Thyroid gland (tissue), 4 donors: ENCODE measurements at regions not wholly inside any gene's neighbourhood (a gene's known extent, or its start where the extent isn't known, plus 50 kb on each side); places are given as distances from the start of the nearest gene placed in this dataset.

Experiments
- DNase-seq, 2 donors: peaks; one replicate each; pipeline ENCODE4 v3.0.0-alpha.2; 2019
- H3K27ac ChIP-seq, 3 donors: fragments of 200-600 bp; sonication (generic); 1 replicate in 2 of 3; 2 replicates in 1 of 3; pipeline ENCODE4 v1.5.1; 2016 to 2019; ENCODE audit warnings: mild to moderate bottlenecking in 1 of 3, moderate library complexity in 1 of 3
- H3K27me3 ChIP-seq: fragments of 200-600 bp; sonication (generic); one replicate; pipeline ENCODE4 v1.5.1; 2019
- H3K36me3 ChIP-seq, 2 donors: fragments of 200-600 bp; sonication (generic); one replicate each; pipeline ENCODE4 v1.5.1; 2016 to 2019
- H3K4me1 ChIP-seq, 2 donors: fragments of 200-600 bp; sonication (generic); one replicate each; pipeline ENCODE4 v1.5.1; 2017 to 2019
- H3K4me3 ChIP-seq, 3 donors: fragments of 200-600 bp; sonication (generic); replicated peaks in 1 of 3; 1 replicate in 2 of 3; 2 replicates in 1 of 3; pipeline ENCODE4 v1.5.1; 2016; ENCODE audit warnings: mild to moderate bottlenecking in 1 of 3
- H3K9me3 ChIP-seq: fragments of 200-600 bp; sonication (generic); one replicate; pipeline ENCODE4 v1.5.1; 2017
- CTCF ChIP-seq, 6 experiments: fragments of 200-600 bp in 3 of 6; fragments of 450-650 bp in 3 of 6; sonication (generic) in 3 of 6; IDR thresholded peaks; one replicate each; pipeline ENCODE4 v1.5.1; 2016 to 2019; ENCODE audit warnings: antibody characterized with exemption in 6 of 6, mild to moderate bottlenecking in 2 of 6, inconsistent platforms in 1 of 6, moderate library complexity in 1 of 6
- POLR2A ChIP-seq, 2 donors: fragments of 450-650 bp; IDR thresholded peaks; one replicate each; pipeline ENCODE4 v1.6.1; 2017; ENCODE audit warnings: antibody characterized with exemption in 2 of 2, mild to moderate bottlenecking in 2 of 2, moderate library complexity in 1 of 2
- WGBS, 2 donors: methylation state at CpG; one replicate each; pipeline ENCODE4 v1.1.5; 2017; 5-methylcytosine and 5-hydroxymethylcytosine counted together
- intact Hi-C: fragments of 100-400 bp; cut with DNase I; formaldehyde crosslinking; loops from one replicate; pipeline ENCODE4 v1.15.1; 2023

DNA sequence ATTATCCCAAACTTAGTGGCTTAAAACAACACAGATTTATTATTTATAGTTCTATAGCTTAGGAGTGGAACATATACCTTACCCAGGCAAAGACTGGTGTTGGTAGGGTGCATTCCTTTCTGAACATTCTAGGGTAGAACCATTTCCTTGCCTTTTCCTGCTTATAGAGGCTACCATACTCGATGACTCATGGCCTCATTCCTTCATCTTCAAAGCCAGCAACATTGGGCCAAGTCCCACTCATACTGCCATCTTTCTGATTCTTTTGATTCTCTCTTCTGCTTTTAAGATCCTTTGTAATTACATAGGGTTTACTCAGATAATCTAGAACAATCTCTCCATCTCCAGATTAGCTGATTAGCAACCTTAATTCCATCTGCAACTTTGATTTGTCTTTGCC lies 452.7 kb upstream of the KLF4 start:
- intact Hi-C loops, result no loop called here
- Histone ChIP-seq H3K4me3 (no peak overlapping the region), H3K27me3 (no peaks in the 10 kb centered on the region), H3K27ac (no peak overlapping the region), H3K36me3 (no peaks in the 10 kb centered on the region), H3K4me1 (no peaks in the 10 kb centered on the region), H3K9me3 (no peaks in the 10 kb centered on the region)
- TF ChIP-seq CTCF (IDR thresholded peaks at IDR 0.05) (no peak), POLR2A (IDR thresholded peaks at IDR 0.05) (no peak)
- WGBS, 2 donors, result 85 to 90% methylated on average over 1 of the region's 1 CpG
- no peak for DNase-seq

DNA sequence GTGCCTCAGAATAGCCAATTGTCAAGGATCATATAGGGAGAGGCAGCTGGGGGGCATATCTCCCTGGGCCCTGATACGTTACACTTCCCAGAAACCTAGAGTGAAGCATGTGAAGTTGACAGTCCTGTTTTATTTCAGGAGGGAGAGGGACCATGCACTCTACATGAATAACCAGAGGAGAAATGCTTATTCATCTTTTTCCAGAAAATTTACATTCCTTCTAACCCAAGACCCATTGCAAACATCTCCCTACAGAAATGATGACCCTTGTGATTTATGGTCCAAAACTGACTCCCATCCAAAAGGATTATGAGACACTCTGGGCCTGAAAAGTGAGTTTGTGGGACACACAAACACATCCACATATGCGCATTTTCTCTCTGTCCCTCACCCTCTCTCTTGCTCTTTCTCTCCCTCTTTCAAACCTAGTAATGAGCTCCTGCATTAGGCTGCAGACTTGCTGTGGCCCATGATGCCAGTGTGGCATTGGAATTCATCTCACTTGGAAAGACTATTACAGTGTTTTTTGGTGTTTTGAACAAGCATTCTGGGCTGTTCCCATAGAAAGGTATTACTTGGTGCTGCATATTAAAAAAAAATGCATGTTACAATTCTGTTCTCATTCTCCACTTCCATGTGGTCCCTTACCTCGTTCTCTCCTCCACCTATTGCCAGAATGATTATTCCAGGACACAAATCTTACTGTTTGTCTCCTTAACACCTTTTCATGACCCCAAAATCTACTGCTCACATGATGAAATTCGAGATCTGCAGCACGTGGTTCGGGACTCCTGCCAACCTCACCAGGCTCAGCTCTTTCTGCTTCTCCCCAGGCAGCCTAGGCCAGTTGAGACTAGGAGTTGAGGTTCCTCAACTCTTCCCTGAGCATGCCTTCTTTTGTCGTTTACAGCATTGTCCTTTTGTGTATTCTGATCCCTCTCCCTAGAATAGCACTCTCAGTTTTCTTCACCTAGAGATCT lies 451.3 kb upstream of the KLF4 start:
- 73 to 74% methylated on average over 7 of the region's 7 CpGs for WGBS, 2 donors
- no peaks in the 10 kb centered on the region for H3K9me3 ChIP-seq
- intact Hi-C loops, result no loop called here
- no peak for DNase-seq
- H3K36me3 ChIP-seq, result no peaks in the 10 kb centered on the region
- H3K4me3 ChIP-seq, result no peak overlapping the region
- H3K27ac ChIP-seq, result no peak overlapping the region
- TF ChIP-seq POLR2A (IDR thresholded peaks at IDR 0.05), result no peak
- TF ChIP-seq CTCF (IDR thresholded peaks at IDR 0.05), result no peak
- H3K4me1 ChIP-seq, result no peaks in the 10 kb centered on the region
- H3K27me3 ChIP-seq, result no peaks in the 10 kb centered on the region

- intact Hi-C loops, result no loop called here
- 76 to 85% methylated on average over 8 of the region's 8 CpGs for WGBS, 2 donors
- Histone ChIP-seq H3K27me3 (no peaks in the 10 kb centered on the region), H3K36me3 (no peaks in the 10 kb centered on the region), H3K4me3 (no peak overlapping the region), H3K27ac (no peak overlapping the region), H3K4me1 (no peaks in the 10 kb centered on the region), H3K9me3 (no peaks in the 10 kb centered on the region)
- TF ChIP-seq POLR2A (IDR thresholded peaks at IDR 0.05) (no peak), CTCF (IDR thresholded peaks at IDR 0.05) (no peak)
- no peak for DNase-seq
These were observed 449.3 kb upstream of the KLF4 start for GRCh38 chr9:107938801-107939386.

GRCh38 chr9:107935931-107936330 lies 446.4 kb upstream of the KLF4 start:
- no peak for TF ChIP-seq CTCF (IDR thresholded peaks at IDR 0.05)
- TF ChIP-seq POLR2A (IDR thresholded peaks at IDR 0.05), result no peak
- whole genome bisulfite sequencing, 2 donors, result 96 to 97% methylated on average over 6 of the region's 6 CpGs
- no peak overlapping the region for H3K27ac ChIP-seq
- no peaks in the 10 kb centered on the region for H3K27me3 ChIP-seq
- no peak overlapping the region for H3K4me3 ChIP-seq
- intact Hi-C loops, result no loop called here
- H3K36me3 ChIP-seq, result no peaks in the 10 kb centered on the region
- no peaks in the 10 kb centered on the region for H3K4me1 ChIP-seq
- no peak for DNase-seq
- no peaks in the 10 kb centered on the region for H3K9me3 ChIP-seq

DNA sequence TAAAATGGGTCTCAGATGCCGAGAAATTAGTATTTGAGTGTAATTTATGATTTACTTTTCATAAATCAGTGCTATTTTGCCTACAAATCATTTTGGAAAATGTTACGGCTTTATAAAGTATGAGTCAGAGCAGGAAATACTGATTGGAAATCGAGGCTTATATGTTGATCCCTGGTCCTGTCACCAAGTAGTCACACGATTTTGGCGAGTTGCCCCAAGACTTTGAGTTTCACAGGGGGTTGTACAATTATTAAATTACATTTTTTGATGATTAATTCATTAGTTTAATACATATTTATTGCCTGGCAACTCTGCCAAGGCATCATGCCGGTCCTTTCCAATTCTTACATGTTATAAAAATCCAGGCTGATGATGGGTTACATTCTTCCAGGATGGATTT lies 443.9 kb upstream of the KLF4 start:
- TF ChIP-seq CTCF (IDR thresholded peaks at IDR 0.05) (no peak), POLR2A (IDR thresholded peaks at IDR 0.05) (no peak)

More for the DNA sequence above, 443.9 kb upstream of the KLF4 start:
- DNase-seq, result no peak
- H3K4me1 ChIP-seq, result no peaks in the 10 kb centered on the region
- H3K27me3 ChIP-seq, result no peaks in the 10 kb centered on the region
- intact Hi-C loops, result no loop called here
- no peak overlapping the region for H3K4me3 ChIP-seq
- H3K9me3 ChIP-seq, result no peaks in the 10 kb centered on the region
- H3K36me3 ChIP-seq, result no peaks in the 10 kb centered on the region
- no peak overlapping the region for H3K27ac ChIP-seq
- WGBS, 2 donors, result 79 to 85% methylated on average over 6 of the region's 6 CpGs
